ENCODE measurements at regions not wholly inside any gene's neighbourhood (a gene's known extent, or its start where the extent isn't known, plus 50 kb on each side); places are given as distances from the start of the nearest gene placed in this dataset.

- no peak for DNase-seq (ENCODE audit: low spot score)
Measured at GRCh38 chrX:39709812-39710211, 387.9 kb downstream of the BCOR start.

GRCh38 chrX:39710776-39711175 lies 387.0 kb downstream of the BCOR start:
- DNase-seq (ENCODE audit: low spot score) = no peak

GRCh38 chrX:39714471-39714870 lies 383.3 kb downstream of the BCOR start:
- no peak for DNase-seq (ENCODE audit: low spot score)

- no peak for DNase-seq (ENCODE audit: low spot score)
Measured at GRCh38 chrX:39716401-39716800, 381.4 kb downstream of the BCOR start.

- DNase-seq (ENCODE audit: low spot score) = no peak
Measured at GRCh38 chrX:39716802-39717540, 380.8 kb downstream of the BCOR start.

- no peak for DNase-seq (ENCODE audit: low spot score)
Measured at GRCh38 chrX:39718981-39719380, 378.8 kb downstream of the BCOR start.

- DNase-seq (ENCODE audit: low spot score) = no peak
Measured at GRCh38 chrX:39720945-39721344, 376.8 kb downstream of the BCOR start.

GRCh38 chrX:39721566-39722279 lies 376.0 kb downstream of the BCOR start:
- no peak for DNase-seq (ENCODE audit: low spot score)

GRCh38 chrX:39724544-39724943 lies 373.2 kb downstream of the BCOR start:
- no peak for DNase-seq (ENCODE audit: low spot score)

GRCh38 chrX:39725114-39725513 lies 372.6 kb downstream of the BCOR start:
- no peak for DNase-seq (ENCODE audit: low spot score)

GRCh38 chrX:39725928-39726619 lies 371.7 kb downstream of the BCOR start:
- DNase-seq (ENCODE audit: low spot score) = no peak

- DNase-seq (ENCODE audit: low spot score) = no peak
Measured at GRCh38 chrX:39726771-39727170, 371.0 kb downstream of the BCOR start.

- DNase-seq (ENCODE audit: low spot score) = no peak
Measured at GRCh38 chrX:39728025-39728424, 369.7 kb downstream of the BCOR start.

- no peak for DNase-seq (ENCODE audit: low spot score)
Measured at GRCh38 chrX:39728852-39729598, 368.7 kb downstream of the BCOR start.

GRCh38 chrX:39729981-39730661 lies 367.6 kb downstream of the BCOR start:
- no peak for DNase-seq (ENCODE audit: low spot score)

GRCh38 chrX:39730662-39731329 lies 367.0 kb downstream of the BCOR start:
- DNase-seq (ENCODE audit: low spot score) = no peak

GRCh38 chrX:39731330-39731667 lies 366.5 kb downstream of the BCOR start:
- DNase-seq (ENCODE audit: low spot score) = no peak

GRCh38 chrX:39731735-39732134 lies 366.0 kb downstream of the BCOR start:
- DNase-seq (ENCODE audit: low spot score) = no peak

- no peak for DNase-seq (ENCODE audit: low spot score)
Measured at GRCh38 chrX:39733745-39734144, 364.0 kb downstream of the BCOR start.

- DNase-seq (ENCODE audit: low spot score) = no peak
Measured at GRCh38 chrX:39734174-39734776, 363.5 kb downstream of the BCOR start.
